ENCODE measurements at regions not wholly inside any gene's neighbourhood (a gene's known extent, or its start where the extent isn't known, plus 50 kb on each side); places are given as distances from the start of the nearest gene placed in this dataset.

- no peak for TF ChIP-seq CREB1 (IDR thresholded peaks at IDR 0.05; ENCODE audit: low read depth)
- TF ChIP-seq TAF1 (IDR thresholded peaks at IDR 0.05; ENCODE audit: low read depth): no peak
- TF ChIP-seq EP300 (IDR thresholded peaks at IDR 0.05; ENCODE audit: borderline replicate concordance): no peak
- no peak for TF ChIP-seq FOXM1 (IDR thresholded peaks at IDR 0.05; ENCODE audit: borderline replicate concordance, low read depth)
These were observed 357.5 kb upstream of the ETAA1 start for GRCh38 chr2:67039517-67040103.

Data from Ishikawa (cell line).